HCT116 (cell line): ENCODE measurements at regions not wholly inside any gene's neighbourhood (a gene's known extent, or its start where the extent isn't known, plus 50 kb on each side); places are given as distances from the start of the nearest gene placed in this dataset.

Experiments used
- ATAC-seq: fragments of 200-7000 bp; cut with Tn5 transposase; 2 replicates; pipeline ENCODE4 v1.9.1; 2020; ENCODE audit warnings: mild to moderate bottlenecking, moderate library complexity
- BruUV-seq: library from RNA; stranded (reverse); fragments of 400-500 nt; replicated peaks from 2 replicates; lab custom pipeline; 2021; lab: Mats Ljungman, UMichigan
- CTCF ChIA-PET: fragments of 300-600 bp; sonication (Branson Sonifier 250); formaldehyde crosslinking; loops from one replicate; lab custom pipeline; 2021; ENCODE audit warnings: antibody characterized with exemption; lab: Charles Lee
- POLR2A ChIA-PET: fragments of 300-600, 350-600 bp; sonication (Branson Sonifier 250); formaldehyde crosslinking; loops from one replicate; lab custom pipeline; 2021; ENCODE audit warnings: antibody characterized with exemption; lab: Charles Lee
- RAD21 ChIA-PET, 2 experiments: fragments of 300-600 bp; sonication (Branson Sonifier 250); formaldehyde crosslinking; loops; one replicate each; lab custom pipeline; 2023; ENCODE audit warnings: low total read pairs in 2 of 2; ENCODE audit not compliant: uncharacterized antibody in 2 of 2, unreplicated experiment in 2 of 2, low non-redundant PET in 1 of 2; lab: Charles Lee
- DNase-seq: peaks from one replicate; pipeline ENCODE4 v3.0.0-alpha.2; 2010; ENCODE audit warnings: low read depth, low spot score
- H2AFZ ChIP-seq: fragments of 200-600 bp; shearing (Covaris generic), sonication (generic); 2 replicates; pipeline ENCODE4 v1.6.1; 2017; ENCODE audit warnings: low read depth, mixed run types, mixed read lengths, antibody characterized with exemption, low read length; ENCODE audit not compliant: poor library complexity, severe bottlenecking
- H3K27ac ChIP-seq: 2 replicates; pipeline ENCODE4 v1.5.1; 2012; ENCODE audit warnings: low read depth, low read length
- H3K27me3 ChIP-seq: fragments of 200-600 bp; sonication (generic); 2 replicates; pipeline ENCODE4 v1.6.1; 2016; ENCODE audit warnings: mixed run types, low read length, mixed read lengths; ENCODE audit not compliant: insufficient read depth
- H3K36me3 ChIP-seq, 2 experiments: fragments of 200-500 bp in 1 of 2; fragments of 200-600 bp in 1 of 2; sonication (Bioruptor generic) in 1 of 2; sonication (generic) in 1 of 2; 2 replicates each; pipeline versions ENCODE4 v1.5.1 to v1.6.1; 2014 to 2016; ENCODE audit warnings: low read length in 2 of 2, inconsistent platforms in 1 of 2, mixed read lengths in 1 of 2, mixed run types in 1 of 2; ENCODE audit not compliant: insufficient read depth in 2 of 2, control insufficient read depth in 1 of 2
- H3K4me1 ChIP-seq, 2 experiments: fragments of 200-600 bp in 1 of 2; sonication (generic) in 1 of 2; 2 replicates each; pipeline versions ENCODE4 v1.5.1 to v1.6.1; 2012 to 2017; ENCODE audit warnings: low read length in 2 of 2, inconsistent platforms in 1 of 2, mild to moderate bottlenecking in 1 of 2, mixed read lengths in 1 of 2, mixed run types in 1 of 2, moderate library complexity in 1 of 2; ENCODE audit not compliant: insufficient read depth in 2 of 2, control insufficient read depth in 1 of 2
- H3K4me2 ChIP-seq: fragments of 200-600 bp; sonication (generic); 2 replicates; pipeline ENCODE4 v1.6.1; 2017; ENCODE audit warnings: mixed run types, low read length, mixed read lengths
- H3K4me3 ChIP-seq, 2 experiments: fragments of 200-600 bp in 1 of 2; sonication (generic) in 1 of 2; replicated peaks in 1 of 2; 2 replicates each; pipeline ENCODE4 v1.5.1; 2011 to 2016; ENCODE audit warnings: low read length in 2 of 2, control low read depth in 1 of 2, low read depth in 1 of 2, mild to moderate bottlenecking in 1 of 2, mixed read lengths in 1 of 2, mixed run types in 1 of 2
- H3K79me2 ChIP-seq: fragments of 200-600 bp; sonication (generic); 2 replicates; pipeline ENCODE4 v1.6.1; 2017; ENCODE audit warnings: mild to moderate bottlenecking, mixed run types, low read length, moderate library complexity, mixed read lengths; ENCODE audit not compliant: insufficient read depth
- H3K9ac ChIP-seq: fragments of 200-600 bp; sonication (generic); 2 replicates; pipeline ENCODE4 v1.6.1; 2016; ENCODE audit warnings: low read length, mixed read lengths
- H3K9me2 ChIP-seq: fragments of 200-600 bp; sonication (generic), shearing (Covaris generic); 2 replicates; pipeline ENCODE4 v1.6.1; 2017; ENCODE audit warnings: mixed run types, mild to moderate bottlenecking, moderate library complexity; ENCODE audit not compliant: insufficient read depth
- H3K9me3 ChIP-seq, 2 experiments: fragments of 200-500 bp in 1 of 2; fragments of 200-600 bp in 1 of 2; sonication (Bioruptor generic) in 1 of 2; sonication (generic) in 1 of 2; 2 replicates each; pipeline ENCODE4 v1.6.1; 2014 to 2017; ENCODE audit warnings: low read length in 2 of 2, mixed read lengths in 2 of 2, inconsistent platforms in 1 of 2, low read depth in 1 of 2, mild to moderate bottlenecking in 1 of 2, mixed run types in 1 of 2, moderate library complexity in 1 of 2; ENCODE audit not compliant: control insufficient read depth in 1 of 2, insufficient read depth in 1 of 2
- H4K20me1 ChIP-seq: fragments of 200-600 bp; sonication (generic), shearing (Covaris generic); 2 replicates; pipeline ENCODE4 v1.6.1; 2017; ENCODE audit warnings: mixed run types, mild to moderate bottlenecking, moderate library complexity; ENCODE audit not compliant: insufficient read depth
- CBX3 ChIP-seq: IDR thresholded peaks from 2 replicates; pipeline ENCODE4 v1.6.1; 2012; ENCODE audit warnings: low read depth
- EGR1 ChIP-seq: IDR thresholded peaks from 2 replicates; pipeline ENCODE4 v1.6.1; 2012; ENCODE audit warnings: low read depth
- ELF1 ChIP-seq: IDR thresholded peaks from 2 replicates; pipeline ENCODE4 v1.6.1; 2012; ENCODE audit warnings: low read depth, borderline replicate concordance
- EZH2 ChIP-seq: fragments of 200-600 bp; sonication (generic); IDR thresholded peaks from 2 replicates; pipeline ENCODE4 v1.6.1; 2017; ENCODE audit warnings: antibody characterized with exemption, mixed run types
- EZH2phosphoT487 ChIP-seq: fragments of 200-600 bp; IDR thresholded peaks from 2 replicates; pipeline ENCODE4 v1.6.1; 2018; ENCODE audit warnings: antibody characterized with exemption, borderline replicate concordance
- FOSL1 ChIP-seq: IDR thresholded peaks from 2 replicates; pipeline ENCODE4 v1.6.1; 2012; ENCODE audit warnings: low read depth
- JUND ChIP-seq: IDR thresholded peaks from 2 replicates; pipeline ENCODE4 v1.6.1; 2012
- POLR2AphosphoS5 ChIP-seq: IDR thresholded peaks from 2 replicates; pipeline ENCODE4 v1.6.1; 2011; ENCODE audit warnings: mild to moderate bottlenecking, low read depth, low read length, moderate library complexity
- RAD21 ChIP-seq: IDR thresholded peaks from 2 replicates; pipeline ENCODE4 v1.6.1; 2012; ENCODE audit warnings: low read depth, mild to moderate bottlenecking
- SRF ChIP-seq: IDR thresholded peaks from 2 replicates; pipeline ENCODE4 v1.6.1; 2012; ENCODE audit warnings: low read depth
- TCF7L2 ChIP-seq: IDR thresholded peaks from 2 replicates; pipeline ENCODE4 v1.7.0; 2011; ENCODE audit warnings: borderline replicate concordance, inconsistent platforms; ENCODE audit not compliant: insufficient read depth, insufficient read length; ENCODE audit errors: extremely low read depth
- YY1 ChIP-seq: IDR thresholded peaks from 2 replicates; pipeline ENCODE4 v1.6.1; 2011; ENCODE audit warnings: low read length, low read depth, moderate library complexity, mild to moderate bottlenecking; ENCODE audit not compliant: insufficient replicate concordance; ENCODE audit errors: extremely low read depth
- ZBTB33 ChIP-seq: IDR thresholded peaks from 2 replicates; pipeline ENCODE4 v1.6.1; 2011; ENCODE audit warnings: mild to moderate bottlenecking, low read length, moderate library complexity; ENCODE audit not compliant: insufficient replicate concordance; ENCODE audit errors: extremely low read depth
- ZFX ChIP-seq: fragments of 450-650 bp; IDR thresholded peaks from 2 replicates; pipeline ENCODE4 v1.6.1; 2017
- ZNF274 ChIP-seq: fragments of 200-500 bp; sonication (Bioruptor generic); IDR thresholded peaks from 2 replicates; pipeline ENCODE4 v1.6.1; 2014; ENCODE audit warnings: mild to moderate bottlenecking, low read depth, low read length, inconsistent platforms
- intact Hi-C: fragments of 100-400 bp; cut with micrococcal nuclease; formaldehyde crosslinking; loops from 2 replicates; pipeline ENCODE4 v1.10.0; 2022
- TF ChIP-seq, protein P1 (sequence below), 3 experiments: fragments of 200-600 bp in 1 of 3; sonication (generic) in 1 of 3; IDR thresholded peaks in 2 of 3; conservative IDR thresholded peaks in 1 of 3; 2 replicates each; pipeline ENCODE4 v1.5.1; 2012 to 2017; ENCODE audit warnings: low read depth in 2 of 3, low read length in 2 of 3, antibody characterized with exemption in 1 of 3, borderline replicate concordance in 1 of 3, control low read depth in 1 of 3, mild to moderate bottlenecking in 1 of 3, mixed read lengths in 1 of 3, mixed run types in 1 of 3, moderate library complexity in 1 of 3; ENCODE audit not compliant: insufficient read depth in 1 of 3
- TF ChIP-seq, protein P2 (sequence below): IDR thresholded peaks from 2 replicates; pipeline ENCODE4 v1.6.1; 2012; ENCODE audit warnings: low read depth
- TF ChIP-seq, protein P3 (sequence below): IDR thresholded peaks from 2 replicates; pipeline ENCODE4 v1.6.1; 2012

GRCh38 chr14:37848985-37849621 is 253.7 kb downstream of the TTC6 start:
- intact Hi-C loops = no loop called here
- Histone ChIP-seq H4K20me1 (no peaks in the 10 kb centered on the region), H3K9me3 (no peaks in the 10 kb centered on the region), H3K79me2 (no peaks in the 10 kb centered on the region), H3K4me3 (no peak overlapping the region), H3K4me1 (no peaks in the 10 kb centered on the region), H3K27me3 (0 out of 2 replicates have a peak, but pooled peaks cover 4% of the 10 kb centered on the region)
- BruUV-seq = no TSS peak
- no peak for ATAC-seq
- ChIA-PET POLR2A (no interaction called here), CTCF (interaction anchor here (0.7 kb wide), 1 partner anchor 619 kb away, joined by 3 read pairs; no protein-coding TSS in a partner anchor)
- TF ChIP-seq RAD21 (no peak), CBX3 (no peak), ZNF274 (no peak), SRF (no peak), FOSL1 (no peak), YY1 (no peak), JUND (no peak), POLR2AphosphoS5 (no peak), ZBTB33 (no peak), EZH2 (no peak), EGR1 (no peak), EZH2phosphoT487 (no peak), TCF7L2 (no peak), ZFX (no peak), ELF1 (no peak)
- TF ChIP-seq, protein P1, sequence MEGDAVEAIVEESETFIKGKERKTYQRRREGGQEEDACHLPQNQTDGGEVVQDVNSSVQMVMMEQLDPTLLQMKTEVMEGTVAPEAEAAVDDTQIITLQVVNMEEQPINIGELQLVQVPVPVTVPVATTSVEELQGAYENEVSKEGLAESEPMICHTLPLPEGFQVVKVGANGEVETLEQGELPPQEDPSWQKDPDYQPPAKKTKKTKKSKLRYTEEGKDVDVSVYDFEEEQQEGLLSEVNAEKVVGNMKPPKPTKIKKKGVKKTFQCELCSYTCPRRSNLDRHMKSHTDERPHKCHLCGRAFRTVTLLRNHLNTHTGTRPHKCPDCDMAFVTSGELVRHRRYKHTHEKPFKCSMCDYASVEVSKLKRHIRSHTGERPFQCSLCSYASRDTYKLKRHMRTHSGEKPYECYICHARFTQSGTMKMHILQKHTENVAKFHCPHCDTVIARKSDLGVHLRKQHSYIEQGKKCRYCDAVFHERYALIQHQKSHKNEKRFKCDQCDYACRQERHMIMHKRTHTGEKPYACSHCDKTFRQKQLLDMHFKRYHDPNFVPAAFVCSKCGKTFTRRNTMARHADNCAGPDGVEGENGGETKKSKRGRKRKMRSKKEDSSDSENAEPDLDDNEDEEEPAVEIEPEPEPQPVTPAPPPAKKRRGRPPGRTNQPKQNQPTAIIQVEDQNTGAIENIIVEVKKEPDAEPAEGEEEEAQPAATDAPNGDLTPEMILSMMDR (IDR thresholded peaks at IDR 0.05 in 2 of 3, conservative IDR thresholded peaks at IDR 0.05 in 1 of 3; ENCODE audit: borderline replicate concordance in 1 of 3, insufficient read depth in 1 of 3, low read depth in 2 of 3, low read length in 2 of 3) = no peak
- TF ChIP-seq, protein P2, sequence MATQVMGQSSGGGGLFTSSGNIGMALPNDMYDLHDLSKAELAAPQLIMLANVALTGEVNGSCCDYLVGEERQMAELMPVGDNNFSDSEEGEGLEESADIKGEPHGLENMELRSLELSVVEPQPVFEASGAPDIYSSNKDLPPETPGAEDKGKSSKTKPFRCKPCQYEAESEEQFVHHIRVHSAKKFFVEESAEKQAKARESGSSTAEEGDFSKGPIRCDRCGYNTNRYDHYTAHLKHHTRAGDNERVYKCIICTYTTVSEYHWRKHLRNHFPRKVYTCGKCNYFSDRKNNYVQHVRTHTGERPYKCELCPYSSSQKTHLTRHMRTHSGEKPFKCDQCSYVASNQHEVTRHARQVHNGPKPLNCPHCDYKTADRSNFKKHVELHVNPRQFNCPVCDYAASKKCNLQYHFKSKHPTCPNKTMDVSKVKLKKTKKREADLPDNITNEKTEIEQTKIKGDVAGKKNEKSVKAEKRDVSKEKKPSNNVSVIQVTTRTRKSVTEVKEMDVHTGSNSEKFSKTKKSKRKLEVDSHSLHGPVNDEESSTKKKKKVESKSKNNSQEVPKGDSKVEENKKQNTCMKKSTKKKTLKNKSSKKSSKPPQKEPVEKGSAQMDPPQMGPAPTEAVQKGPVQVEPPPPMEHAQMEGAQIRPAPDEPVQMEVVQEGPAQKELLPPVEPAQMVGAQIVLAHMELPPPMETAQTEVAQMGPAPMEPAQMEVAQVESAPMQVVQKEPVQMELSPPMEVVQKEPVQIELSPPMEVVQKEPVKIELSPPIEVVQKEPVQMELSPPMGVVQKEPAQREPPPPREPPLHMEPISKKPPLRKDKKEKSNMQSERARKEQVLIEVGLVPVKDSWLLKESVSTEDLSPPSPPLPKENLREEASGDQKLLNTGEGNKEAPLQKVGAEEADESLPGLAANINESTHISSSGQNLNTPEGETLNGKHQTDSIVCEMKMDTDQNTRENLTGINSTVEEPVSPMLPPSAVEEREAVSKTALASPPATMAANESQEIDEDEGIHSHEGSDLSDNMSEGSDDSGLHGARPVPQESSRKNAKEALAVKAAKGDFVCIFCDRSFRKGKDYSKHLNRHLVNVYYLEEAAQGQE = no peak
- TF ChIP-seq, protein P3, sequence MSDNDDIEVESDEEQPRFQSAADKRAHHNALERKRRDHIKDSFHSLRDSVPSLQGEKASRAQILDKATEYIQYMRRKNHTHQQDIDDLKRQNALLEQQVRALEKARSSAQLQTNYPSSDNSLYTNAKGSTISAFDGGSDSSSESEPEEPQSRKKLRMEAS = no peak
- TF ChIP-seq, all 23 proteins: peak for 0
- no peak for DNase-seq
- Histone ChIP-seq H3K27ac (no peak overlapping the region), H3K4me2 (no peak overlapping the region), H3K9ac (no peak overlapping the region), H2AFZ (no peak overlapping the region), H3K9me2 (no peaks in the 10 kb centered on the region), H3K36me3 (no peaks in the 10 kb centered on the region)
- RAD21 ChIA-PET = no interaction called here
